OCI-LY1 (cell line): ENCODE measurements at regions not wholly inside any gene's neighbourhood (a gene's known extent, or its start where the extent isn't known, plus 50 kb on each side); places are given as distances from the start of the nearest gene placed in this dataset.

Source experiments
- CTCF ChIP-seq: fragments of 200-600 bp; sonication (generic), shearing (Covaris generic); IDR thresholded peaks from 2 replicates; pipeline ENCODE4 v1.5.1; 2017; ENCODE audit warnings: mild to moderate bottlenecking, antibody characterized with exemption, low read length, moderate library complexity, mixed read lengths
- EZH2 ChIP-seq: fragments of 200-600 bp; sonication (generic), shearing (Covaris generic); IDR thresholded peaks from 2 replicates; pipeline ENCODE4 v1.8.0; 2017; ENCODE audit warnings: borderline replicate concordance, mixed run types, mild to moderate bottlenecking, antibody characterized with exemption, low read length, moderate library complexity, mixed read lengths

DNA sequence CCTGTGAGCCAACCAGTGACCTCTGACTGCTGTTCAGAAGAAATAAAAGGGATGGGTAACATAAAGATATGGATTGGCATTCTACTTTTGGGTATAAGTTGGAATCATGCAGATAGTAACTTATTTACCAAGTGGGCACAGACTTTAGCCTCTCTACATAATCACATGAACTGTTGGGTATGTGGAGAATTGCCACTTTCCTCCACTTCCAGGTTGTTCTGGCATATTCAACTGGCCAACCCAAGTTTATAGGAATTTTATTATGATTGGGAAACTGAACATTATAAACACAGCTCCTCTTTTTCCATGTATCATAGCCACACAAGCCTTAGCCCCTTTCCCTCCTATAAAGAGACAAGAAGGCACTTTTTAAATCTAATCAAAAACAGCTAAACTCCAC is 179.3 kb downstream of the RNF152 start:
- no peak for TF ChIP-seq CTCF
- no peak for TF ChIP-seq EZH2
